ENCODE measurements at regions not wholly inside any gene's neighbourhood (a gene's known extent, or its start where the extent isn't known, plus 50 kb on each side); places are given as distances from the start of the nearest gene placed in this dataset.

- Histone ChIP-seq H3K9ac (replicated peaks; ENCODE audit: extremely low read depth, insufficient read depth, low read length) (no peak overlapping the region), H3K9me1 (replicated peaks; ENCODE audit: control insufficient read depth, extremely low read depth, insufficient read depth, low read length) (no peaks in the 10 kb centered on the region), H3K27me3 (ENCODE audit: control insufficient read depth in 2 of 2, insufficient read depth in 2 of 2, low read length in 2 of 2) (no peaks in the 10 kb centered on the region), H3K4me2 (ENCODE audit: insufficient read depth, low read length) (no peak overlapping the region), H2AFZ (ENCODE audit: low read depth, low read length) (no peak overlapping the region), H3K79me2 (ENCODE audit: control insufficient read depth, insufficient read depth, low read length) (no peaks in the 10 kb centered on the region), H3K9me3 (replicated peaks; ENCODE audit: control insufficient read depth, insufficient read depth, low read length) (no peaks in the 10 kb centered on the region), H4K20me1 (replicated peaks; ENCODE audit: control insufficient read depth, extremely low read depth, insufficient read depth, low read length) (no peaks in the 10 kb centered on the region), H3K36me3 (ENCODE audit: control insufficient read depth in 2 of 2, extremely low read depth in 1 of 2, insufficient read depth in 2 of 2, low read length in 2 of 2) (no peaks in the 10 kb centered on the region), H3K27ac (ENCODE audit: insufficient read depth, low read depth, low read length) (no peak overlapping the region), H3K4me3 (replicated peaks in 1 of 3; ENCODE audit: insufficient read depth in 1 of 3, low read depth in 1 of 3, low read length in 3 of 3) (no peak overlapping the region), H3K4me1 (ENCODE audit: control insufficient read depth, extremely low read depth, insufficient read depth, low read length) (no peaks in the 10 kb centered on the region)
- no peak for FAIRE-seq
- POLR2A ChIA-PET = no interaction called here
- TF ChIP-seq EZH2 (IDR thresholded peaks at IDR 0.05; ENCODE audit: borderline replicate concordance, low read depth, low read length, severe bottlenecking) = no peak
- no peak for TF ChIP-seq FOS (IDR thresholded peaks at IDR 0.05; ENCODE audit: borderline replicate concordance, insufficient read depth, low read length)
- no peak for TF ChIP-seq POLR2A (IDR thresholded peaks at IDR 0.05; ENCODE audit: low read depth, low read length)
- no peak for TF ChIP-seq POLR2AphosphoS5 (IDR thresholded peaks at IDR 0.05; ENCODE audit: insufficient read depth, low read depth, low read length)
- no peak for TF ChIP-seq MAX (IDR thresholded peaks at IDR 0.05; ENCODE audit: insufficient read depth, insufficient read length)
- dilution Hi-C loops (cut with MboI; ENCODE audit: extremely low pct_ligation_motif_present, low sequenced_read_pairs) = no loop called here
- intact Hi-C loops (cut with micrococcal nuclease) = no loop called here
- CTCF ChIA-PET = no interaction called here
- no peak for DNase-seq (ENCODE audit: low read depth, low spot score)
- BruUV-seq (replicated peaks) = no TSS peak
These were observed 367.9 kb upstream of the GRAMD2B start for GRCh38 chr5:126055348-126055729.

- Histone ChIP-seq H3K27me3 (ENCODE audit: control insufficient read depth in 2 of 2, insufficient read depth in 2 of 2, low read length in 2 of 2) (no peaks in the 10 kb centered on the region), H4K20me1 (replicated peaks; ENCODE audit: control insufficient read depth, extremely low read depth, insufficient read depth, low read length) (no peaks in the 10 kb centered on the region), H3K4me3 (replicated peaks in 1 of 3; ENCODE audit: insufficient read depth in 1 of 3, low read depth in 1 of 3, low read length in 3 of 3) (no peak overlapping the region), H3K79me2 (ENCODE audit: control insufficient read depth, insufficient read depth, low read length) (no peaks in the 10 kb centered on the region), H2AFZ (ENCODE audit: low read depth, low read length) (no peak overlapping the region), H3K4me2 (ENCODE audit: insufficient read depth, low read length) (no peak overlapping the region), H3K27ac (ENCODE audit: insufficient read depth, low read depth, low read length) (no peak overlapping the region), H3K36me3 (ENCODE audit: control insufficient read depth in 2 of 2, extremely low read depth in 1 of 2, insufficient read depth in 2 of 2, low read length in 2 of 2) (no peaks in the 10 kb centered on the region), H3K9me3 (replicated peaks; ENCODE audit: control insufficient read depth, insufficient read depth, low read length) (no peaks in the 10 kb centered on the region), H3K9me1 (replicated peaks; ENCODE audit: control insufficient read depth, extremely low read depth, insufficient read depth, low read length) (no peaks in the 10 kb centered on the region), H3K4me1 (ENCODE audit: control insufficient read depth, extremely low read depth, insufficient read depth, low read length) (no peaks in the 10 kb centered on the region), H3K9ac (replicated peaks; ENCODE audit: extremely low read depth, insufficient read depth, low read length) (no peak overlapping the region)
- FAIRE-seq (no peak), DNase-seq (ENCODE audit: low read depth, low spot score) (no peak)
- TF ChIP-seq POLR2A (IDR thresholded peaks at IDR 0.05; ENCODE audit: low read depth, low read length) = no peak
- TF ChIP-seq EZH2 (IDR thresholded peaks at IDR 0.05; ENCODE audit: borderline replicate concordance, low read depth, low read length, severe bottlenecking) = no peak
- TF ChIP-seq JUN (IDR thresholded peaks at IDR 0.05; ENCODE audit: borderline replicate concordance, insufficient read depth, insufficient read length, low read depth) = no peak
- no peak for TF ChIP-seq MYC (IDR thresholded peaks at IDR 0.05; ENCODE audit: low read depth, low read length)
- no peak for TF ChIP-seq POLR2AphosphoS5 (IDR thresholded peaks at IDR 0.05; ENCODE audit: insufficient read depth, low read depth, low read length)
- no peak for TF ChIP-seq CTCF (IDR thresholded peaks at IDR 0.05; ENCODE audit: extremely low read depth in 1 of 2, insufficient read depth in 1 of 2, low read depth in 1 of 2, low read length in 2 of 2)
- dilution Hi-C loops (cut with MboI; ENCODE audit: extremely low pct_ligation_motif_present, low sequenced_read_pairs) (no loop called here), intact Hi-C loops (cut with micrococcal nuclease) (no loop called here)
- BruUV-seq (replicated peaks) = no TSS peak
- ChIA-PET CTCF (no interaction called here), POLR2A (no interaction called here)
These were observed 366.9 kb upstream of the GRAMD2B start for GRCh38 chr5:126056352-126056751.

Data from endothelial cell of umbilical vein (primary cell).